GM23248 (cell line): ENCODE measurements at regions not wholly inside any gene's neighbourhood (a gene's known extent, or its start where the extent isn't known, plus 50 kb on each side); places are given as distances from the start of the nearest gene placed in this dataset.

ENCODE experiments used
- EZH2 ChIP-seq: fragments of 200-600 bp; sonication (generic); IDR thresholded peaks from 2 replicates; pipeline ENCODE4 v1.6.1; 2018; ENCODE audit warnings: antibody characterized with exemption, mild to moderate bottlenecking; ENCODE audit not compliant: insufficient read depth, poor library complexity, severe bottlenecking
- EZH2phosphoT487 ChIP-seq: fragments of 200-600 bp; sonication (generic); IDR thresholded peaks from 2 replicates; pipeline ENCODE4 v1.6.1; 2018; ENCODE audit warnings: antibody characterized with exemption, moderate library complexity, mild to moderate bottlenecking, low read depth; ENCODE audit not compliant: insufficient read depth

DNA sequence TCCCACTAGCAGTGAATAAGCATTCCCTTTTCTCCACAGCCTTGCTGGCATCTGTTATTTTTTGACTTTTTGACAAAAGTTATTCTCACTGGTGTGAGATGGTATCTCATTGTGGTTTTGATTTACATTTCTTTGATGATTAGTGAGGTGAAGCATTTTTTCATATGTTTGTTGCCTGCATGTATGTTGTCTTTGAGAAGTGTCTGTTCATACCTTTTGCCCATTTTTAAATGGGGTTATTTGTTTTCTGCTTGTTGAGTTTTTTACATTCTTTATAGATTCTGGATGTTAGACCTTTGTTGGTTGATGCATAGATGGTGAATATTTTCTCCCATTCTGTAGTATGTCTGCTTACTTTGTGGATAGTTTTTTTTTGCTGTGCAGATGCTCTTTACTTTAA is 171.7 kb downstream of the SREK1 start:
- no peak for TF ChIP-seq EZH2
- no peak for TF ChIP-seq EZH2phosphoT487
